ENCODE measurements at regions not wholly inside any gene's neighbourhood (a gene's known extent, or its start where the extent isn't known, plus 50 kb on each side); places are given as distances from the start of the nearest gene placed in this dataset.
A peak's percentile ranks its signal among the peaks of the same experiment; 100 is the strongest.
"Not testable (repeated sequence)": the region's sequence is repeated elsewhere in the genome, so short reads cannot be mapped to it uniquely, and the experiment has no call there.

DNA sequence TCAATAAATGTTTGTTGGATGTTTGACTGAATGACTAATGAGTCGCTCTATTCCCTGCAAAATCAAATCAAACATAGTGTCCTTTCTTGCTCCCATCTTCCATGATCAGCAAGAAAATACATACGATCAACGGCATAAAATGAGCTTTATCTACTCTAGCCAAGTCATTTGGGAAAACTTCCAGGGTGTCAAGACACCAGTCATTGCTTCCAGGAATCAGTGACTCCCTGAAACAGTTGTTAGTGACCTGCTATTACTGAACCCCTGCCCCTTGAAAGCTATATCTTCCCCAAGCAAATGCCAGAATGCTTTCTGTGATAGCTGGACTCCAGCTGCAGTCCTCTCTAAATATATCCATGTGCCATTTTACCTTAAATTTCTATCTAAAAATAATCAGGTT is 169.5 kb upstream of the SSTR1 start:
- H3K4me3 Mint-ChIP-seq = no peak overlapping the region
- H3K9me3 Mint-ChIP-seq = peaks cover 4% of the 10 kb centered on the region
- H3K36me3 Mint-ChIP-seq (ENCODE audit: low read depth) = no peaks in the 10 kb centered on the region
- peaks cover 11% of the 10 kb centered on the region for H3K4me1 Mint-ChIP-seq (ENCODE audit: low read depth)
- H3K27me3 Mint-ChIP-seq = no peaks in the 10 kb centered on the region
- no peak overlapping the region for H3K27ac Mint-ChIP-seq

DNA sequence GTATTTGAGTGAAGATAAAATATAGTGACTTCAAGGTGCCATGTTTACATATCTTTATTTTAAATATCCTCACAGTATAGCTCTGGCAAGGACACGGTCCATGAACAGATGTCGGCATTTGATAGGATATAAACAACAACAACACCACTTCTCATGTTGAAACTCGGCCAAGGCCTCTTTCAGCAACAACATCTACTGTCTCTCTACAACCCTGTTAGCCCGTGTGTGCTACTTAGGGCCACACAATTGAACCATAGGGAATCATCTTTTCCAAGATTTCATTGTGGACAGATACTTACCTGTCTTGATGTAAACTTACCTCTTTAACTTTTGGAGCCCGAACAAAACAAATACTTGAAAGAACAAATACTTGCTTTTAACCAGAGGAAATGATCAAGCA is 168.7 kb upstream of the SSTR1 start:
- H3K36me3 Mint-ChIP-seq (ENCODE audit: low read depth) = no peaks in the 10 kb centered on the region
- peaks cover 3% of the 10 kb centered on the region for H3K9me3 Mint-ChIP-seq
- H3K27ac Mint-ChIP-seq = no peak overlapping the region

DNA sequence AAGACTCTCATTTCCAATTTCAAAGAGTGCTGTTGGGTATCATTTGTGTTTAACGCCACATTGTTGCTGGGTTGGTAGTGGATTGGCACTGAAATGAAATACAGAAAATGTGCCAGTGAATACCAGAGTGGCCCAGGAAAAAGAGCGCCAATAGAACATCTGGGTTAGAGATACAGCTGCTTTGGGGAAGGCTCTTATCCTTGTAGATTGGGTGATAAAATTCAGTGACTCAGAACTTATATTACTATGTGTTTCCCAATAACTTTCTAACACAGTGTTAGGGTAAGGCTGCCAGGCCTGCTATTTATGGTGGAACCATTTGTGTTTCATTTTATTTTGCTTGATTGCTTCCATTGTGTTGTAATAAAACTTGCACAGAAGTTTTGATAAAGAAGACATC is 168.2 kb upstream of the SSTR1 start:
- Mint-ChIP-seq H3K36me3 (ENCODE audit: low read depth) (no peaks in the 10 kb centered on the region), H3K4me3 (no peak overlapping the region), H3K27ac (no peak overlapping the region), H3K4me1 (ENCODE audit: low read depth) (peaks cover 11% of the 10 kb centered on the region), H3K9me3 (no peaks in the 10 kb centered on the region), H3K27me3 (no peaks in the 10 kb centered on the region)

More for the DNA sequence above, 168.7 kb upstream of the SSTR1 start:
- H3K27me3 Mint-ChIP-seq = no peaks in the 10 kb centered on the region
- H3K4me1 Mint-ChIP-seq (ENCODE audit: low read depth) = peaks cover 11% of the 10 kb centered on the region
- H3K4me3 Mint-ChIP-seq = no peak overlapping the region

DNA sequence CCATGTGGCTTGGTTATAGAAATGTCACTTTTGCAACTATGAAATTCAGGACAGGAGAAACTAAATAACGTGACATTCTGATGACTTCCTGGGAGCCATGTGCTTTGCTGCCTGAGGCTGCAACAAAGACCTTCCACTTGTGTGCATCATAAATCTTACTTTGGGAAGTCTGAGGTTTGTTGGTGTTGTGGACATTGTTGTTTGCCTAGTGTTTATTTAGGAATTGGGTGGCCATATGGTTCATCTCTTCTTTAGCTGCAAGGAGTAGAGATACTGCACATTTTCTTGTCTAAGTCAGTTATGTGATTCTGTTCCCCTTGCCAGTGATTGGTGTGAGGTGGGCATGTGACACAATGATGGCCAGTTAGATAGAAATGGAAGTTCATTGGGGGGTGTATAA is 167.3 kb upstream of the SSTR1 start:
- no peaks in the 10 kb centered on the region for H3K36me3 Mint-ChIP-seq (ENCODE audit: low read depth)
- no peak overlapping the region for H3K4me3 Mint-ChIP-seq
- H3K27ac Mint-ChIP-seq = no peak overlapping the region
- peaks cover 5% of the 10 kb centered on the region for H3K4me1 Mint-ChIP-seq (ENCODE audit: low read depth)
- H3K27me3 Mint-ChIP-seq = no peaks in the 10 kb centered on the region
- H3K9me3 Mint-ChIP-seq = no peaks in the 10 kb centered on the region

DNA sequence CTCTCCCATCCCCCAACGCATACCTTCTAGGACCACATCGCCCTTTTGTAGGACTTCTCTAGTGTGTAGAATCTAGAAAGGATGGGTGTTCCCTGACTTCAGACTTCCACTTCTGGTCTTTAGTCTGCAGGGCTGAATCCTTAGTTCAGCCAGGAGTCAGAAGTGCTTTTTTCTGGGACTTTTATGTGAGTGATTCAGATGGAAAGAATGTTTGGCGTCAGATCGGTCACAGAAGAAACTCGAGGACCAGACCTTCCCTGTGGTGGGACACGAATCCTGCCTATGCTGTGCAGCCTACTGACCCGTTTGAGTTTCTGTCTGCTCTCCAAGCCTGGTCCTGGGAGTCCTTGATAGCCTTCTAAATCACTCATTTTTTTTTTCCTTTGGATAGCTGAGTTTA is 165.4 kb upstream of the SSTR1 start:
- no peak overlapping the region for H3K27ac Mint-ChIP-seq
- H3K4me3 Mint-ChIP-seq = no peak overlapping the region
- peaks cover 5% of the 10 kb centered on the region for H3K4me1 Mint-ChIP-seq (ENCODE audit: low read depth)
- H3K36me3 Mint-ChIP-seq (ENCODE audit: low read depth) = no peaks in the 10 kb centered on the region
- H3K27me3 Mint-ChIP-seq = no peaks in the 10 kb centered on the region
- no peaks in the 10 kb centered on the region for H3K9me3 Mint-ChIP-seq

GRCh38 chr14:38044710-38045109 is 163.0 kb upstream of the SSTR1 start:
- peaks cover 5% of the 10 kb centered on the region for H3K4me1 Mint-ChIP-seq (ENCODE audit: low read depth)
- H3K27ac Mint-ChIP-seq = no peak overlapping the region
- peaks cover 16% of the 10 kb centered on the region for H3K9me3 Mint-ChIP-seq
- no peak overlapping the region for H3K4me3 Mint-ChIP-seq
- no peaks in the 10 kb centered on the region for H3K27me3 Mint-ChIP-seq
- peaks cover 5% of the 10 kb centered on the region for H3K36me3 Mint-ChIP-seq (ENCODE audit: low read depth)

DNA sequence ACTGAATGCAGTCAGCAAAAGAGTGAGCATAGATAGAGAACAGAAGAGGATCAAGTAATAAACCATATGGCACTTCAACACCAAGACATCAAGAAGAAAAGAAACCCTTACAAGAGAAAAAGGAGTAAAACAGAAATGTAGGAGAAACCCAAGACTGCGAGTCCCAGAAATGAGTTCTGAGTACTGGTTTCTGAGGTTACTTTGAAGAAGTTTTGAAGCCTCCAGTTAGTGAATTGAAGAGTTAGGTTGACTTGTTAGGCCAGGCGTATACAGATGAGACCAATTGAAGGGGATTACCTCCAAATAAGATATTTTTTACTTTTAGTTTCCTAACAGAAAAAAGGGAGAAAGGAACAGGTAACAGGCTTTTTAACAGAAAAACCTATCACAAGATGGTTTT is 162.2 kb upstream of the SSTR1 start:
- no peak overlapping the region for H3K4me3 Mint-ChIP-seq
- H3K27ac Mint-ChIP-seq = no peak overlapping the region
- no peaks in the 10 kb centered on the region for H3K27me3 Mint-ChIP-seq
- peaks cover 1% of the 10 kb centered on the region for H3K4me1 Mint-ChIP-seq (ENCODE audit: low read depth)
- peaks cover 5% of the 10 kb centered on the region for H3K36me3 Mint-ChIP-seq (ENCODE audit: low read depth)
- peaks cover 16% of the 10 kb centered on the region for H3K9me3 Mint-ChIP-seq

DNA sequence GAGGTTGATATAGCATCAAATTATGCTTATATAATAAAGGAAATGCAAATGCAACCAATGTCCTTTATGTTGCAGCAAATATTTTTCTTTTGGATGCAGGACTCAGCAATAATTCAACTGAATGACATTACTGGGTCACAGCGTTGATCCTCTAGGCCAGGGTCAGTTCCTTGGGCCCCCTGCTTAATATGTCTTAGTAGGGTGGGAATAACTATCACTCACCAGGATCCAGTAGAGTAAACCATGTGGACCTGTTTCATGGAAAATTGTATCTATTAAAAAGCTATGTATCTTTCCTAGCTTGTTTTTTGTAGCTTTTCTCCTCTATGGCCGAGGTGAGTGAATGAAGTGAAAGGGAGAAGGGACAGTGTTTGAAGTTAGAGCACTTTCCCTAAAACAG is 161.5 kb upstream of the SSTR1 start:
- Mint-ChIP-seq H3K27ac (no peak overlapping the region), H3K36me3 (ENCODE audit: low read depth) (peaks cover 5% of the 10 kb centered on the region), H3K27me3 (no peaks in the 10 kb centered on the region), H3K9me3 (peaks cover 16% of the 10 kb centered on the region), H3K4me1 (ENCODE audit: low read depth) (no peaks in the 10 kb centered on the region), H3K4me3 (no peak overlapping the region)

GRCh38 chr14:38047195-38047902 is 160.4 kb upstream of the SSTR1 start:
- no peaks in the 10 kb centered on the region for H3K27me3 Mint-ChIP-seq
- H3K27ac Mint-ChIP-seq = no peak overlapping the region
- H3K4me3 Mint-ChIP-seq = no peak overlapping the region
- peaks cover 16% of the 10 kb centered on the region for H3K9me3 Mint-ChIP-seq
- H3K4me1 Mint-ChIP-seq (ENCODE audit: low read depth) = no peaks in the 10 kb centered on the region
- H3K36me3 Mint-ChIP-seq (ENCODE audit: low read depth) = peaks cover 5% of the 10 kb centered on the region

DNA sequence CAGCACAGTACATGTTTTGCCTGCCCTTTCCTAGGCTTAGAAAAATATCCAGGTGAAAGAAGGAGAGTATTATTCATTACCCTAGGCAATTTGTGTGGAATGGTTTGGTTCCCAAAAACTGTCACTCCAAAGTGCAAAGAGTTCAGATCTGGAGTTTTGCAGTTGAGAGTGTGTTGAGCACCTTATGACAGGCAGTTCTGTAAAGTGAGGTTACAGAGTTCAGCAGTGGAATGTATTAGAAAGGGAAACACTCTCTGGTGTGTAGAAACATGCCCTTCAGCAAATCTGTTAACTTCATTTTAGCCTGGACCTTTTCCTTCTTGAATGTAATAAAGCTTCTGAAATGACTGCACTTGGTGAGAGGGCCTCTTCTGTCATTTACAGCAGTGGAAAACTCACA is 154.0 kb upstream of the SSTR1 start:
- Mint-ChIP-seq H3K27ac (no peak overlapping the region), H3K4me3 (no peak overlapping the region), H3K36me3 (ENCODE audit: low read depth) (no peaks in the 10 kb centered on the region), H3K9me3 (peaks cover 8% of the 10 kb centered on the region), H3K4me1 (ENCODE audit: low read depth) (peaks cover 7% of the 10 kb centered on the region), H3K27me3 (no peaks in the 10 kb centered on the region)

DNA sequence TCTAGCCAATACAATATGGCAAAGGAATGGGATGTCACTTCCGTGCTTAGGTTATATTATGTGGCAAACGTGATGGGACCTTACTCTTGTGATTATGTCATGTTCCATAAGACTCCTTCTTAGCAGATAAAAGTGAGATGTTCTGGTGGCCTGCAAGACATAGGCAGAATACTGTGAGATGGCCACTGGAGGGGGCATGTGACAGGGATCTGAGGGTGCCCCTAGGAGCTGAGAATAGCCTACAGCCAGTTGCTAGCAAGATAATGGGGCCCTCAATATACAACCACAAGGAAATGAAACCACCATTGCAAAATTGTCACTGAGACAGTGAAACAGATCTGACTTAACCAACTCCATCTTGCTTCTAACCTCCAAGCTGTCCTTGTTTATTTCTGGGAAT is 151.4 kb upstream of the SSTR1 start:
- H3K27ac Mint-ChIP-seq = no peak overlapping the region
- no peaks in the 10 kb centered on the region for H3K27me3 Mint-ChIP-seq
- peaks cover 7% of the 10 kb centered on the region for H3K4me1 Mint-ChIP-seq (ENCODE audit: low read depth)

GRCh38 chr14:38062223-38062622 is 145.5 kb upstream of the SSTR1 start:
- peaks cover 13% of the 10 kb centered on the region for H3K9me3 Mint-ChIP-seq
- peaks cover 20% of the 10 kb centered on the region for H3K4me1 Mint-ChIP-seq (ENCODE audit: low read depth)
- not testable (repeated sequence) for H3K27ac Mint-ChIP-seq; H3K27me3 Mint-ChIP-seq; H3K36me3 Mint-ChIP-seq (ENCODE audit: low read depth); H3K4me3 Mint-ChIP-seq

More for the DNA sequence above, 151.4 kb upstream of the SSTR1 start:
- no peaks in the 10 kb centered on the region for H3K9me3 Mint-ChIP-seq
- no peak overlapping the region for H3K4me3 Mint-ChIP-seq
- no peaks in the 10 kb centered on the region for H3K36me3 Mint-ChIP-seq (ENCODE audit: low read depth)

- H3K27ac Mint-ChIP-seq = no peak overlapping the region
- peaks cover 24% of the 10 kb centered on the region for H3K4me1 Mint-ChIP-seq (ENCODE audit: low read depth)
- H3K36me3 Mint-ChIP-seq (ENCODE audit: low read depth) = peaks cover 9% of the 10 kb centered on the region
- H3K9me3 Mint-ChIP-seq = peaks cover 13% of the 10 kb centered on the region
- no peaks in the 10 kb centered on the region for H3K27me3 Mint-ChIP-seq
- H3K4me3 Mint-ChIP-seq = no peak overlapping the region
Observed at GRCh38 chr14:38063711-38064320, 143.9 kb upstream of the SSTR1 start.

- Mint-ChIP-seq H3K4me3 (peak overlapping the region; percentile 60), H3K9me3 (peaks cover 13% of the 10 kb centered on the region), H3K4me1 (ENCODE audit: low read depth) (peaks cover 39% of the 10 kb centered on the region), H3K27me3 (no peaks in the 10 kb centered on the region), H3K27ac (peak overlapping the region; percentile 79), H3K36me3 (ENCODE audit: low read depth) (peaks cover 9% of the 10 kb centered on the region)
Observed at GRCh38 chr14:38065106-38065762, 142.5 kb upstream of the SSTR1 start.

GRCh38 chr14:38070061-38070588 is 137.6 kb upstream of the SSTR1 start:
- no peaks in the 10 kb centered on the region for H3K9me3 Mint-ChIP-seq
- no peaks in the 10 kb centered on the region for H3K36me3 Mint-ChIP-seq (ENCODE audit: low read depth)
- no peak overlapping the region for H3K4me3 Mint-ChIP-seq
- no peaks in the 10 kb centered on the region for H3K27me3 Mint-ChIP-seq
- H3K27ac Mint-ChIP-seq = no peak overlapping the region
- H3K4me1 Mint-ChIP-seq (ENCODE audit: low read depth) = peaks cover 73% of the 10 kb centered on the region
